SIG-M5 treated with dmso at 0.1 percent for 504 hours (cell line): ENCODE measurements at regions not wholly inside any gene's neighbourhood (a gene's known extent, or its start where the extent isn't known, plus 50 kb on each side); places are given as distances from the start of the nearest gene placed in this dataset.
"Not testable (repeated sequence)": the region's sequence is repeated elsewhere in the genome, so short reads cannot be mapped to it uniquely, and the experiment has no call there.

Experiments
- DNase-seq: peaks from one replicate; lab custom pipeline; 2025; ENCODE audit not compliant: unreplicated experiment; lab: John Stamatoyannopoulos, UW

DNA sequence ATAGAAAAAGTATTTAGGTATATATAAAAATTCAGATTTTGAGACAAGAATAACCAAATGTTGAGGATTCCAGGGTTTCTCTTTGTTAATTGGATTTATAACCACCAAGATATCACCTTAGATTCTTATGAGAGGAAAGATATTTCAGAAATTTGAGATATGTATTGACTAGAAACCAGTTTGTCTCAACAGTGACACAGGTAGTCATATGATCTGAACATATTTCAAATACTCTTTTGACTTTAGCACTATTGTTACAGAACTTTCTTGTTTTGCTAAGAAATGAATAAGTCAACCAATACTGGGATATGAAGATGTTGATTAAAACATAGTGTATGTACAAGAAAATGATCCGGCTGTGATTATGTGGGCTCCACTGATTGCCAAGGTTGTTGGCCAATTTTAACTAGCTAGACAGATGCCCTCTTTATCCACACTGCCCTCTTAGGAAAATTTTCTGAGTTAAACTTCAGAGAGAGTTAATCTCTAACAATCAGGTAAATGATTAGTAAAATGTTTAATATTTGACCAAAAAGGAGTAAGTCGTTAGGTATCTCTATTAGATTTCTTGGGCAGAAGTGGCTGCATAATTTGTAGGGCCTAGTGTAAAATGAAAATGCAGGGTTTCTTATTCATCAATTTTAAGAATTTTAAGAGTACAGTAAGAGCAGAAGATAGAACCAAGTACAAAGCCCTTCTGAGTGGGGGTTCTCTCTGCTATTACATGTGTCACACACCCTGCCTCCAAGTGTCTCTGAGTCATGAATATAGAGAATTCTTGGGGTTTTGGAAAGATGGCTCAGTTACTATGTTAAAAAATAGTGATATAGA is 376.0 kb downstream of the TFEC start:
- no peak for DNase-seq

DNA sequence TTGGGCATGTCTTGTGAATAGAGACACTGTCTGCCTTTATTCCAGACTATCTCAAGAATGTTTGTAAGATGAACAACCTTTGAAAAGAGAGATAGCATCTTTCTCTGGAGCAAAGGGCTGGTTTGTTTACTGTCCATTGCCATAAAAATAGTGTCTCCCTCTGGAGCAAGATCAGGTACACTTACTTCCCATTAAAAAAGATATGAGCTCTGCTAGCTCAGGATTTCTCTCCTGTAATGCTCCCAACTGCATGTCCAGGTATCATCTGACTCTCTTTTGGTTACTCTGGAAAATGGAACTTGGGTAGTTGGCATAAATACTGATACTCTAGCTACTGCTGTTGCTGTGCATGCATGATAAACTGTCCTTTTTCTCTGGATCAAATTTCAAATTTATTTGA is 381.1 kb downstream of the TFEC start:
- DNase-seq = no peak

DNA sequence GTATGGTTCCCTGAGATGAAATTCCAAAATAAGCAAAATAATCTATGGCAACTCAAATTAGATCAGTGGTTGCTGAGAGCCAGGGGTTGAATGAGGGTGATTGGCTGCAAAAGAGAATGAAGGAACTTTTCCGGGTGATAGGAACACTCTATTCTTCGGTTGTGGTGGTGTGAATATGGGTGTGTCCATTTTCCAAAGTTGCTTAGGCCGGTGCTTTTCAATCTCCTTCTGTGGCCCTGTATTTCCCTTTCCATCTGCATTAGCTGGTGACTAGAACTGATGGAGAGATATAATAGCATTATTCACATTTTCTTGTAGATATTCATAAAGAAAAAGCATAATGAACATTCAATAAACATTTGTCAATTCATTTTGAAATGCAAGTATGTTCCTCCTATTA is 382.9 kb downstream of the TFEC start:
- no peak for DNase-seq

DNA sequence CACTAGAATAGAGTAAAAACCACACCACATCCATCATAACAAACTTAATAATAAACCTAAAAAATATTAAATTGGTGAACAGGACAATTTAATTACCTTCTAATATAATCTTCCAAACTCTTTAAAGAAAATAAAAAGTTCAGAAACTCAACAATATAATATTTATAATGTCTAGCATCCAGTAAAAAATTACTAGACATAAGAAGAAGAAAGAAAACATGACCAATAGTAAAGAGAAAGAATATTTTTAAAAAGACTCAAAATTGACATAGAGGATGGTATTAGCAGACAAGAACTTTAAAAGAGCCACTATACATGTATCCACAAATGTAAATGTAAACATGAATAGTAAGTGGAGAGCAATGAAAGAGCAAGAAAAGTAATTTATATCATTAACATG is 388.4 kb downstream of the TFEC start:
- no peak for DNase-seq

DNA sequence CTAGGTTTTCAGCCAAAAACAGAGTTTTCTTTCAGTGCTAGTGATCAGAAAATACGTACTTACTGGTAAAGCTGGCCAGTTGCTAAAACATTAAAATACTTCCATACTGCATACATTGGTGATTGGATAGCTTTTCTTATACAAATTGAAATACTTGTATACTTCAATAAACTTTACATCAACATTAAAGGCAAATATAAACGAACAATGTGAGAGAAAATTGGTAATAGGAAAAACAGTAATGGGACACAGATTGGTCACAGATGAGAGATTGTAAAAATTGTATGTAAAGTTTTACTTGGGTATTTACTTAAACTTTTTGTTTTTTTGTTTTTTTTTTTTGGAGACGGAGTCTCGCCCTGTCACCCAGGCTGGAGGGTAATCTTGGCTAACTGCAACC is 391.7 kb downstream of the TFEC start:
- no peak for DNase-seq

DNA sequence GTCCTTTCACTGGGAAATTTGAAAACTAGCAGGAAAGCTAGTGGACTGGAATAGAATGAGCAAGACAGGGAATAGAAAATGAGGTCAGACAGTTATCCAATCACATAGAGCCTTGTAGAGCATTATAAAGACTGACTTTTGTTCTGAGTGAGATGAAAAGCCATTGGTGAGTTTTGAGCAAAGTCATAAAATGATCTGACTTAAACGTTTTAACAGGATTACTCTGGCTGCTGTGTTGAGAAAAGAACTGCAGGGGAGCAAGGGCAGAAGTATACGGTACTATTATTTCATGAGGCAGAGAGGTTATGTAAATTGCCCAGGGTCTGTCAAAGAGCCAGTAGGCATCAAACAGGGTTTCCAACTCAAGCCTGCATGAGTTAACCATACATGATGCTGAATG is 393.4 kb downstream of the TFEC start:
- DNase-seq = no peak

DNA sequence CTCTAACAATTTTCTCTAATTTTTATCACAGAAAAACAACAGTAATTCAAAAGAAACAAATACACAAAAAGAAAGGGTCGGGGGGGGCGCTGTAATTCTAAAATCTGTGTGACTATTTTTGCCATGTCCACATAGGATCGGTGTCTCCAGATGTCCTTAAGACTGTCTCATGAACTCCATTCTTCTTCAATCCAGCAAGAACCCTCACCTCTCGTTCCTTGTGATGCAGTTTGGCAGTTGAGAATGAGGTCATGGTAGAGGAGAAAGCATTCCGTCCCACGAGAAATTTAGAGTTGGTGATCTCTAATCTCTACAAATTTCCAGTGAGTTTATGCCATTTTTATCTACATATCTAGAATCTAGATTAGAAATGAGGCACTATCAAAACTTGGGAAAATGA is 394.7 kb downstream of the TFEC start:
- DNase-seq = no peak

DNA sequence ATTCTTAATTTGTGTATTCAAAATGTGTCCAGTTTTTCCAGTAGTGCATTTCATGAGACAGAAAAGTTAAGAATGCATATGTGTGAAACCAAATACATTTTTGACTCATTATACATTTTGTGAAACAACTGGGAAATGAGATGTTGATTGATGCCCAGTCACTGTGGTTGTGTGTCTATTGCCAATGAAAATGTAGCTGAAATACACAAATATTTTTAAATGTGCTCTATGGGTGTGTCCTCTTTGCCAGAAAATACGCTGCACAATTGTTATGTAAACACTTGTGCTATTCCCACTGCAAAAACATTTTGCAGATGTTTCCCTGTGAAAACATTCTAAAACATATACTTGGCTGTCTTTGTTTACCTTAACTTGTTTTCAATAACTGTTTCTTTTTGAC is 395.2 kb downstream of the TFEC start:
- DNase-seq = no peak

DNA sequence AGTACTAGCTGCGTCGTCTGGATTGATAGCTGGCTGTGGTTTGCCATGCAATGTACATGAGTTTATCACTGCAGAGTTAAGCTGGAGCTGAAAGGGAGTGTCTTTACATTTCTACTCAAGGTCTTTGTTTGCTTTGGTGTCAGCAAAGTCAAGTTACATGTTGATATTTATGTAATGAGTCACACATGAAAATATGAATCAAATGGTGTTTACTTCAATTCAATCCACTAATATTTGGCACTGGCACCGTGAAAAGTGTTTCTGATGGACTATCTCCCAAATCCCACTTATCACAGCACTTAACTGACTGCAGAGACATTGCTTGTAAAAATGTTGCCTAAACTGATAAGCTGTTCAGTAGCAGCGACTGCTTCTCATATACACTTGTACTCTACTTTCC is 395.9 kb downstream of the TFEC start:
- DNase-seq = no peak

DNA sequence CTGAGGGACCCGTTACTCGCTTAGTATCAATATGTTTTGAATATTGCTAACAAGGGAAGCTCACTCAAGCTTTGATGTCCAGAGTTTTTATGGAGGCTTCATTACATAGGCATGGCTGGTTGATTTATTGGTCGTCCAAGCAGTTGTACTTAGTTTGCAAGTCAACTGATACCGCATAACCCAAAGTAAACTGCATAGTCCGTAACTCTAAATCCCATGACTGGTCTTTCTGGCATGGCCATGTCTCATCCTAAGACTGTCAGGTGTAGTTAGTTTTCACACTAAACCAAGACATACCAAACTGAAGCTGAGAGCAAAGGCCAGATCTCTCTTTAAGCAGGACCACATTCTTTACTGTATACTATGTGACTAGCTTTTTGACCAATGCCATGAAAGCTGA is 397.9 kb downstream of the TFEC start:
- no peak for DNase-seq

DNA sequence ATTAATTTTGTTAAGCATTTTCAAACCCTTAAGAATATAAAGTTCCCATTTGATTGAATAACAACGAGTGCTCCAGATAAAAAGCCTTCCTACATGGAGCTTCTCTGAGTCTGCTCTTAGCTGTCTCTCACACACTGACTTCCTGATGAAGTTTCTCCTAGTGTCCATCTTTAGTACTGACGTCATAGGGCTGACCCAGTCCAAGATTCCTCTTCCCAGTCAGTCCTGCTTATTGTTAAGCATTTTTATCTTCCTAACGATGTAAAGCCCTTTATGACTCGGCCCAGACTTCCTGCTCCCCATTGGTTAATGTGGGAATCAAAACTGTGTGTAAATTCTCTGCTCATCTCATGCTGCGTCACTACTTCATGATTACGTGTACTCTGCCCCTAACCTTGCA is 398.8 kb downstream of the TFEC start:
- no peak for DNase-seq

DNA sequence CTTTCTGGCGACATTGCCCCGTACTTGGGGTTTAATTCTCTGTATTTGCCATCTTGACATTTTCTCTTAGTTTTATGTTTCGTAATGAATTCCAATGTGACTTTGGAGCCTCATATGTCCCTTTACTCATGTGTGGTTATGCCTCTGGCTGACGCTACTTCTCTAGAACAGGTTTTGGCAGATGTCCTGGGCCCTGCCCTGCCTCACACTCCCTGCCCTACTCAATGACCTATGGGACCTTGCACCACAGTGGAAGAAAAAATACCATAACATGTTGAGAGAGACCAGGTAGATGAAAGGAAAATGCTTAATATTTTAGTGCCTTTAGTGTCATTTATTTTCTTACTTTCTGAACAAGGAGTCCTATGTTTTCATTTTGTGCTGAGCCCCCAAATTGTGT is 400.5 kb downstream of the TFEC start:
- no peak for DNase-seq

DNA sequence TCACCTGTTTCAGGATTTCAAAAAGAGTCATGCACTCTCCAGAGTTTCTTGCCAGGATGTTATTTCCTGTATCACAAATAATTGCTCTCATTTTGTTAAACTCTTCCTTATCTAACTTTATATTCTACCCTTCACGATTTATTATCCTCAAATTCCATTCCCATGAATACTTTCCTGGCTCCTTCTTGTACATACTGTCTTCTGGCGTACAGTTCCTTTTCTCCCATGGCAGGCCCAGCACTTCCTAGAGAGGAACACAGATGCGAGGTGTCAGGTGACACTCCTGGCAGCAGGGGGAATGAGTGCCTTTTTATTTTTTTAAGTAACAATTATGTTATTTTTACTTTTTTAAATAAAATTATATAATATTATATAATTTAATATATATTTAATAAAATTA is 411.9 kb downstream of the TFEC start:
- no peak for DNase-seq

DNA sequence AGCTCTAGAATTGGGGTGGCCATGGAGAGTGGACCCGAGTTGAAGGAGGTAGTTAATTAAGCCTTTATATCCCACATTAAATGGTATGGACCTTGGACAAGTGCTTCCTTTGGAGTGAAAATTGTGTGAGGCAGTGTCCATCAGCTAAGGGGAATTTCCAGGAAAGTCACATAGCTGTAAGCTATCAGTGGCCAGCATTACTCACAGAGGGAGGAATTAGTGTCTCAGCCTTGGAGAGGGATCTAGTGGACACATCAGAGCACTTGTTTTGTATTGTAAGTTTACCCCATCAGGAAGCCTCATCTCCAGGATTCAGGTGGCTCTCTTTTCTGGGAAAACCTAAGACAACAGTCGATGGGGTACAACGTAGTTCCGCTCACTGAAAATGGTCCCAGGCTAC is 416.7 kb downstream of the TFEC start:
- DNase-seq = no peak

DNA sequence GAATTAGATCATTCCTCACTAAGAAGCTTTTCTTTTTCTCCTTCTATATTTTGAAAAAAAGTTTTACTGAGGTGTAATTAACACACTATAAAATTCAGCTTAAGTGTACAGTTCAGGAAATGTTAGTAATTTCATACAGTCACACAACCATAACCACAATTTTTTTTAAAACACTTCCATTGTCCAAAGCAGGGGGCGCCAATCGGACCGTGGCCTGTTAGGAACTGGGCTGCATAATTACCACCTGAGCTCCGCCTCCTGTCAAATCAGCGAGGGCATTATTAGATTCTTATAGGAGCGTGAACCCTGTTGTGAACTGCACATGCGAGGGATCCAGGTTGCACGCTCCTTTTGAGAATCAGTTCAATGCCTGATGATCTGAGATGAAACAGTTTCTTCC is 427.1 kb downstream of the TFEC start:
- DNase-seq = no peak

DNA sequence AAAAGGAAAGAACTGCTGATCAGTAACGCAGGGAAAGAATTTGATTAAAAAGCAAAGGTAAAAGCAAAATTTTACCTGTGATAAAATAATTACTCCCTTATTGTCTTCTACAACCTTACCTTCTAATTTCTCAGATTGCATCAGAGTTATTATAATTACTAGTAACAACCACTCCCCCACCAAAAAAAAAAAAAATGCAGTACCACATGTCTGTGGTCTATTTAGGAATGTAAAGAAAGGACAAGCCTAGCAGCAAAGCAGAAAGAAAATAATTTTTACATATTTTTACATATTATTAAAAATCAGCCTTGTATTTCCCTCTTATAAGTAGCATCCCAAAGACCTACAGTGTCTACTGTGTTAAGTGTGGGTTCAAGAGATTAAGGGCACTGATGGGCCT is 430.4 kb downstream of the TFEC start:
- DNase-seq = no peak

DNA sequence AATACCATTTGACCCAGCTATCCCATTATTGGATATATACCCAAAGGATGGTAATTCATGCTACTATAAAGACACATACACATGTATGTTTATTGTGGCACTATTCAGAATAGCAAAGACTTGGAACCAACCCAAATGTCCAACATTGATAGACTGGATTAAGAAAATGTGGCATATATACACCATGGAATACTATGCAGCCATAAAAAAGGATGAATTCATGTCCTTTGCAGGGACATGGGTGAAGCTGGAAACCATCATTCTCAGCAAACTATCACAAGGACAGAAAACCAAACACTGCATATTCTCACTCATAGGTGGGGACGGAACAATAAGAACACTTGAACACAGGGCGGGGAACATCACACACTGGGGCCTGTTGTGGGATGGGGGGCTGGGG is 431.4 kb downstream of the TFEC start:
- DNase-seq = not testable (repeated sequence)

DNA sequence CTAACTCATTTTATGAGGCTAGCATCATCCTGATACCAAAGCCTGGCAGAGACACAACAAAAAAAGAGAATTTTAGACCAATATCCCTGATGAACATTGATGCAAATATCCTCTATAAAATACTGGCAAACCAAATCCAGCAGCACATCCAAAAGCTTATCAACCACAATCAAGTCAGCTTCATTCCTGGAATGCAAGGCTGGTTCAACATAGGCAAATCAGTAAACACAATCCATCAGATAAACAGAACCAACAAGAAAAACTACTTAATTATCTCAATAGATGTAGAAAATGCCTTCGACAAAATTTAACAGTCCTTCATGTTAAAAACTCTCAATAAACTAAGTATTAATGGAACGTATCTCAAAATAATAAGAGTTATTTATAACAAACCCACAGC is 433.3 kb downstream of the TFEC start:
- DNase-seq = not testable (repeated sequence)

DNA sequence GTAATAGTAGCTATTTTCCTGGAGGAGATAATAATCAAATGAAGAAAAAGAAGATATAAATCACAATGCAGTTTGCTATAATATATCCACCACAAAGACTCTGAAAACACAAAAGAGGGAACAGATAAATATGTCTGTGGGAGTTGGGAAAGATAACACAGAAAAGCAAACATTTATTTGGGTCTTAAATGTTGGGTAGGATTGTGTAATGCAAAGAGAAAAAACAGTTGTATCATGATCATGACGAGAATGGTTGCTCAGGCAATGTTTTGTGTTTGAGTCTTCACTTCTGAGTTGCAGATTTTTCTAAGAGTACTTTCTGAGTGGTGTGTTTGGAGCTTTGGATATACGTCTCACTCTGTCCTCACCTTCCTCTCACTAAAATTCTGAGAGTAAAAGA is 437.5 kb downstream of the TFEC start:
- no peak for DNase-seq

DNA sequence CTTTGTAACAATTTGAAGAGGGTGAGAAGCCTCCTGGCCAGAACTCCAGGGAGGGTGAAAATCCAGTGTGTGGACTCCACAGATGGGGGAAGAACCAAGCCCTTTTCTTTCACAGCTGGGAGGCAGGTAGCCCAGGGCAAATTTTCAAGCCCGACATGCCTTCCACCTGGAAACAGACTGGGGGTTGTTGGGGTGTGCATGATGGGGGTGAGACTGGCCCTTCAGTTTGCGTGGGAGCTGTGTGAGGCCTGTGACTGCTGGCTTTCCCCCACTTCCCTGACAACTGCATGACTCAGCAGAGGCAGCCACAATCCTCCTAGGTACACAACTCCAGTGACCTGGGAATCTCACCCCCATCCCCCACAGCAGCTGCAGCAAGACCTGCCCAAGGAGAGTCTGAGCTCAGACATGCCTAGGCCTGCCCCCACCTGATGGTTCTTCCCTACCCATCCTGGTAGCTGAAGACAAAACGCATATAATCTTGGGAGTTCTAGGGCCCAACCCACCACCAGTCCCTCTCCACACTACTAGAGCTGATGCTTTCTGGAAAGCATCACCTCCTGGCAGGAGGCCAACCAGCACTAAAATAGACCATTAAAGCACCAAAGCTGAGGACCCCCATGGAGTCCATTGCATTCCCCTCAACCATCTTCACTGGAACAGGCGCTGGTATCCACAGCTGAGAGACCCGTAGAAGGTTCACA is 445.4 kb downstream of the TFEC start:
- no peak for DNase-seq

DNA sequence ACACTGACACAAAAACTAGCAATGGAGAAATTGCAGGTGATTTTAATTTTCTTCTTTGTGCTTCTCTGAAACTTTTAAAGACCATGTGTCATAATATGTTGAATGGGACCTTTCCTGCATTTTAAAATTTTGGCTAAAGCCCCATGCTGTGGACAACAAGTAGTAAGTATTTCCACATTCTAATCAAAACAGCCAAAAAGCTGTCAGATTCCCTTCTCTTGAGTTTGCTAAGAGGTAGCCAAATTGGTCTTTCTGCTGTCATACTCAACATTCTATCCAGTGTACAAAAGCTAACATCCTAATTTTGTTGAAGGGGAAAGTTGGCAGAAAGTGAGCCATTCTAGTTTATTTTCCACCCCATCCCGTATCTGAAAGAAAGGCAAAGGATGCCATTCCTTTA is 447.6 kb downstream of the TFEC start:
- DNase-seq = no peak

DNA sequence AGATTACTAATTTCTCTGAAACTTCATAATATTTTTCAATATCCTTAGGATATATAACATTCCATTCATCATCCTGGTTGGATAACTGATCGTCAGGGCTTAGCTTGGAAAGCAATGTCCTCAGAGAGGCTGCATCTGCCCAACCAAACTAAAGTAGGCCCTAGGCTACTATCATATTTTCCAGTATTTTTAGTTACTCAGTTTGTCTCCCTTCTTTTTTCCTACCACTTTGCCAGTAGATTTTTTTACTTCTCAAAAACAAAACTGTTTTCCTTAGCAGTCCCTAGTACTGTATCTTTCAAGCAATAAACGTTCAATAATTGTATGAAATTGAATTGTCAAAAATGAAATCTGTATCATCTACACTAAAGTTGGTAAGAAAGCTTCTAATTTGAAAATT is 452.0 kb downstream of the TFEC start:
- no peak for DNase-seq
